ENCODE measurements at regions not wholly inside any gene's neighbourhood (a gene's known extent, or its start where the extent isn't known, plus 50 kb on each side); places are given as distances from the start of the nearest gene placed in this dataset.

DNA sequence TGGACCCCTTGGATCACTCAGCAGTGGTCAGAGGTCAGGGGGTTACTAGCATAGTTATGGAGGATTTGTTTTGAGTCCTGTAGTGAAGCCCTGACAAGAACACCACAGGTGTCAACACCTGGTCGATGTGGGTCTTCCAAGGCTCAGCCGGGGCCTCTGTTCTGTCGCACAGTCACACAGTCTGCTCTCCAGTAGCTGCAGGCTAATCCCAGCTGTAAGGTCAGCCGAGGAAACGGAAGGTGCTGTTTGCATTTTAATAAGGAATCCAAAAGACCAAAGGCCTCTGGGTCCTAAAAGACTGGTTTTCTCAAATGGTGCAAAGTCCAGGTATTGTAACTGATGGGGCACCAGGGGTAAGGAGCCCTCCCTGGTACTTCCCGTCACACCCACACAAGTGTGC is 71.7 kb downstream of the RPLP1 start:
- no peak overlapping the region for H3K4me2 ChIP-seq (ENCODE audit: low read depth, low read length)
- no peak for TF ChIP-seq EZH2 (optimal IDR thresholded peaks at IDR 0.05; ENCODE audit: low read depth, low read length)
- TF ChIP-seq CTCF (IDR thresholded peaks at IDR 0.05; ENCODE audit: low read length) = no peak
- no peak for TF ChIP-seq EZH2phosphoT487 (IDR thresholded peaks at IDR 0.05; ENCODE audit: low read length)
- no peak overlapping the region for H3K27ac ChIP-seq (ENCODE audit: low read length)
- H3F3A ChIP-seq (ENCODE audit: insufficient read depth, low read length) = no peaks in the 10 kb centered on the region
- no peak overlapping the region for H2AFZ ChIP-seq (ENCODE audit: low read length)
- H3K79me2 ChIP-seq (ENCODE audit: low read length) = no peaks in the 10 kb centered on the region
- H3K36me3 ChIP-seq (replicated peaks; ENCODE audit: insufficient read depth, low read length) = no peaks in the 10 kb centered on the region
- no peaks in the 10 kb centered on the region for H3K9me2 ChIP-seq (replicated peaks; ENCODE audit: insufficient read depth, low read length)
- no peaks in the 10 kb centered on the region for H4K20me1 ChIP-seq (ENCODE audit: insufficient read depth, low read length)
- H3K4me3 ChIP-seq (ENCODE audit: low read length) = no peak overlapping the region
- no peaks in the 10 kb centered on the region for H3K4me1 ChIP-seq (ENCODE audit: low read length)
- H3K9me3 ChIP-seq (replicated peaks; ENCODE audit: insufficient read depth, low read length) = no peaks in the 10 kb centered on the region
- H3K27me3 ChIP-seq (replicated peaks; ENCODE audit: insufficient read depth, low read length) = no peaks in the 10 kb centered on the region
- H3K9ac ChIP-seq (ENCODE audit: low read length) = no peak overlapping the region
- DNase-seq = no peak

- DNase-seq = no peak
- H3K79me2 ChIP-seq (ENCODE audit: low read length) = no peaks in the 10 kb centered on the region
- TF ChIP-seq EZH2phosphoT487 (IDR thresholded peaks at IDR 0.05; ENCODE audit: low read length) (no peak), CTCF (IDR thresholded peaks at IDR 0.05; ENCODE audit: low read length) (no peak), EZH2 (optimal IDR thresholded peaks at IDR 0.05; ENCODE audit: low read depth, low read length) (no peak)
- no peaks in the 10 kb centered on the region for H3K9me3 ChIP-seq (replicated peaks; ENCODE audit: insufficient read depth, low read length)
- no peak overlapping the region for H3K9ac ChIP-seq (ENCODE audit: low read length)
- H3K4me3 ChIP-seq (ENCODE audit: low read length) = no peak overlapping the region
- no peak overlapping the region for H3K27ac ChIP-seq (ENCODE audit: low read length)
- no peaks in the 10 kb centered on the region for H3K4me1 ChIP-seq (ENCODE audit: low read length)
- no peak overlapping the region for H3K4me2 ChIP-seq (ENCODE audit: low read depth, low read length)
- H3F3A ChIP-seq (ENCODE audit: insufficient read depth, low read length) = no peaks in the 10 kb centered on the region
- no peaks in the 10 kb centered on the region for H3K27me3 ChIP-seq (replicated peaks; ENCODE audit: insufficient read depth, low read length)
- no peaks in the 10 kb centered on the region for H3K9me2 ChIP-seq (replicated peaks; ENCODE audit: insufficient read depth, low read length)
- H2AFZ ChIP-seq (ENCODE audit: low read length) = no peak overlapping the region
- no peaks in the 10 kb centered on the region for H4K20me1 ChIP-seq (ENCODE audit: insufficient read depth, low read length)
- H3K36me3 ChIP-seq (replicated peaks; ENCODE audit: insufficient read depth, low read length) = no peaks in the 10 kb centered on the region
These were observed 72.2 kb downstream of the RPLP1 start for GRCh38 chr15:69524814-69525213.

DNA sequence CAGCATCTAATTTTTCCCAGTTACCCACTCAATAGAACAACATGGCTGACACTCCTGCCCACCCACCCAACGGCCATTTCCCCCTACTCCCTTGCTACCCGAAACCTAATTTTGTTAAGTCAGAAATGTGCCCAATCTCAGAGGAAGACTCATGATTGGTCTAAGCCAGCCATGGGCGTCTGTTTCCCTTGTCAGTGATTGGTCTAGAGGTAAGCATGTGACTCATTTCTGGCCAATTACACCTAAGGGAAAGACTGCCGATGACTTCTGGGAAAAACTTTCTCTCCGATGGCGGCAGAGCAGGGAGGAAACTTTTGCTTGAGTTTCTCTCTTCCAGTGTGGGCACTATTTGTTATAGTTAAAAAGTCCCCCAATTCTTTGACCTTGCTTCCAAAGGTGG is 72.9 kb downstream of the RPLP1 start:
- Histone ChIP-seq H3K9me2 (replicated peaks; ENCODE audit: insufficient read depth, low read length) (no peaks in the 10 kb centered on the region), H3K4me1 (ENCODE audit: low read length) (no peaks in the 10 kb centered on the region), H3K79me2 (ENCODE audit: low read length) (no peaks in the 10 kb centered on the region), H3K9me3 (replicated peaks; ENCODE audit: insufficient read depth, low read length) (no peaks in the 10 kb centered on the region), H3K4me3 (ENCODE audit: low read length) (no peak overlapping the region), H2AFZ (ENCODE audit: low read length) (no peak overlapping the region), H3F3A (ENCODE audit: insufficient read depth, low read length) (no peaks in the 10 kb centered on the region), H4K20me1 (ENCODE audit: insufficient read depth, low read length) (no peaks in the 10 kb centered on the region), H3K36me3 (replicated peaks; ENCODE audit: insufficient read depth, low read length) (no peaks in the 10 kb centered on the region), H3K27me3 (replicated peaks; ENCODE audit: insufficient read depth, low read length) (no peaks in the 10 kb centered on the region), H3K9ac (ENCODE audit: low read length) (no peak overlapping the region), H3K4me2 (ENCODE audit: low read depth, low read length) (no peak overlapping the region), H3K27ac (ENCODE audit: low read length) (no peak overlapping the region)
- DNase-seq = no peak
- TF ChIP-seq CTCF (IDR thresholded peaks at IDR 0.05; ENCODE audit: low read length) (no peak), EZH2phosphoT487 (IDR thresholded peaks at IDR 0.05; ENCODE audit: low read length) (no peak), EZH2 (optimal IDR thresholded peaks at IDR 0.05; ENCODE audit: low read depth, low read length) (no peak)

Data from MM.1S (cell line).